SK-N-SH treated with all-trans-retinoic acid at 6 μM for 48 hours (cell line): ENCODE measurements at regions not wholly inside any gene's neighbourhood (a gene's known extent, or its start where the extent isn't known, plus 50 kb on each side); places are given as distances from the start of the nearest gene placed in this dataset.

Source experiments
- ARNTL ChIP-seq: fragments of 450-650 bp; formaldehyde crosslinking; IDR thresholded peaks from 2 replicates; pipeline ENCODE4 v1.5.0; 2020; ENCODE audit warnings: low read depth, mild to moderate bottlenecking, moderate library complexity, borderline replicate concordance
- ISL1 ChIP-seq: fragments of 250-450 bp; sonication (Bioruptor Pico); IDR thresholded peaks from 2 replicates; pipeline ENCODE4 v2.1.2; 2022; ENCODE audit warnings: mild to moderate bottlenecking, moderate library complexity
- OSR1 ChIP-seq: fragments of 250-450 bp; sonication (Bioruptor Pico); IDR thresholded peaks from 2 replicates; pipeline ENCODE4 v1.8.0; 2022; ENCODE audit warnings: moderate library complexity, mild to moderate bottlenecking, inconsistent platforms
- RARB ChIP-seq: fragments of 250-450 bp; sonication (Bioruptor Pico); IDR thresholded peaks from 2 replicates; pipeline ENCODE4 v1.8.0; 2021; ENCODE audit warnings: mild to moderate bottlenecking, moderate library complexity
- ZFP3 ChIP-seq: fragments of 250-450 bp; sonication (Bioruptor Pico); IDR thresholded peaks from 2 replicates; pipeline ENCODE4 v1.5.0; 2020; ENCODE audit warnings: mild to moderate bottlenecking, moderate library complexity
- TF ChIP-seq, protein P1 (sequence below): fragments of 250-450 bp; sonication (Bioruptor Pico); IDR thresholded peaks from 2 replicates; pipeline ENCODE4 v1.8.0; 2020; ENCODE audit warnings: mild to moderate bottlenecking, moderate library complexity, borderline replicate concordance

DNA sequence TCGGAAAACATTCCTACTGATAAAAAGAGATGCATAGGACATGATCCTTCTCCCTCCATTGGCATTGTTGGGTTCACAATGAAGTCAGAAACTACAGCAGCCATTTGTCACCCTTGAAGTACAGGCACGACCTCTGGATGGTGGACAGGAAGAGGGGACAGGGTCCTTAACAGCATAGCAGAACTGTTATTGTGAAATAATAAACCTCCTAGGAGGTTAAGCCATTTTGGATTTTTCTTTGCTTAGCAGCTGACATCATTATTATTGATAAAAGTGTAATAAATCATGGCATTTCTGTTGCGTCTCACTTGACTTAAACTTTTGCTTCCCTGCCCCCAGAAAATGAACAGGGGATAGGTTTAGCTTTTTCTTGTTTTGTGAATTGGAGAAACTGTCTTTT lies 134.3 kb upstream of the SASH1 start:
- TF ChIP-seq, protein P1, sequence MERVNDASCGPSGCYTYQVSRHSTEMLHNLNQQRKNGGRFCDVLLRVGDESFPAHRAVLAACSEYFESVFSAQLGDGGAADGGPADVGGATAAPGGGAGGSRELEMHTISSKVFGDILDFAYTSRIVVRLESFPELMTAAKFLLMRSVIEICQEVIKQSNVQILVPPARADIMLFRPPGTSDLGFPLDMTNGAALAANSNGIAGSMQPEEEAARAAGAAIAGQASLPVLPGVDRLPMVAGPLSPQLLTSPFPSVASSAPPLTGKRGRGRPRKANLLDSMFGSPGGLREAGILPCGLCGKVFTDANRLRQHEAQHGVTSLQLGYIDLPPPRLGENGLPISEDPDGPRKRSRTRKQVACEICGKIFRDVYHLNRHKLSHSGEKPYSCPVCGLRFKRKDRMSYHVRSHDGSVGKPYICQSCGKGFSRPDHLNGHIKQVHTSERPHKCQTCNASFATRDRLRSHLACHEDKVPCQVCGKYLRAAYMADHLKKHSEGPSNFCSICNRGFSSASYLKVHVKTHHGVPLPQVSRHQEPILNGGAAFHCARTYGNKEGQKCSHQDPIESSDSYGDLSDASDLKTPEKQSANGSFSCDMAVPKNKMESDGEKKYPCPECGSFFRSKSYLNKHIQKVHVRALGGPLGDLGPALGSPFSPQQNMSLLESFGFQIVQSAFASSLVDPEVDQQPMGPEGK: no peak
- TF ChIP-seq ZFP3 (CRISPR knock-in tag): no peak
- TF ChIP-seq ARNTL (CRISPR knock-in tag): no peak
- TF ChIP-seq RARB (CRISPR knock-in tag): no peak
- no peak for TF ChIP-seq OSR1 (CRISPR knock-in tag)
- TF ChIP-seq ISL1 (CRISPR knock-in tag): no peak
